GM10266 (cell line): ENCODE measurements at regions not wholly inside any gene's neighbourhood (a gene's known extent, or its start where the extent isn't known, plus 50 kb on each side); places are given as distances from the start of the nearest gene placed in this dataset.

Experiments
- DNase-seq: peaks from one replicate; pipeline ENCODE4 v3.0.0; 2012; ENCODE audit errors: extremely low spot score
- CTCF ChIP-seq: IDR thresholded peaks from 2 replicates; pipeline ENCODE4 v1.5.1; 2012; ENCODE audit warnings: mild to moderate bottlenecking, low read depth; ENCODE audit not compliant: control insufficient read depth, insufficient read depth; ENCODE audit errors: missing control alignments

GRCh38 chr14:35964697-35965286 lies 138.7 kb downstream of the BRMS1L start:
- no peak for TF ChIP-seq CTCF
- no peak for DNase-seq

GRCh38 chr14:35963209-35963608 lies 137.1 kb downstream of the BRMS1L start:
- TF ChIP-seq CTCF = no peak
- DNase-seq = no peak

GRCh38 chr14:35961697-35962274 lies 135.6 kb downstream of the BRMS1L start:
- DNase-seq = no peak
- TF ChIP-seq CTCF = no peak

- TF ChIP-seq CTCF = no peak
- DNase-seq = no peak
Measured at GRCh38 chr14:35959835-35960234, 133.7 kb downstream of the BRMS1L start.

- DNase-seq = no peak
- no peak for TF ChIP-seq CTCF
Measured at GRCh38 chr14:35958499-35958898, 132.4 kb downstream of the BRMS1L start.

- DNase-seq = no peak
- no peak for TF ChIP-seq CTCF
Measured at GRCh38 chr14:35956376-35957085, 130.4 kb downstream of the BRMS1L start.

- no peak for TF ChIP-seq CTCF
- no peak for DNase-seq
Measured at GRCh38 chr14:35952584-35952983, 126.4 kb downstream of the BRMS1L start.
